ENCODE measurements at regions not wholly inside any gene's neighbourhood (a gene's known extent, or its start where the extent isn't known, plus 50 kb on each side); places are given as distances from the start of the nearest gene placed in this dataset.

GRCh38 chr11:115848611-115849010 is 344.4 kb upstream of the CADM1 start:
- no peak overlapping the region for H3K27ac ChIP-seq
- DNase-seq: no peak
- no peaks in the 10 kb centered on the region for H3K9me3 ChIP-seq (replicated peaks)
- no peaks in the 10 kb centered on the region for H3K27me3 ChIP-seq
- H3K36me3 ChIP-seq: no peaks in the 10 kb centered on the region
- no peak overlapping the region for H3K4me3 ChIP-seq
- H3K4me1 ChIP-seq: no peaks in the 10 kb centered on the region

DNA sequence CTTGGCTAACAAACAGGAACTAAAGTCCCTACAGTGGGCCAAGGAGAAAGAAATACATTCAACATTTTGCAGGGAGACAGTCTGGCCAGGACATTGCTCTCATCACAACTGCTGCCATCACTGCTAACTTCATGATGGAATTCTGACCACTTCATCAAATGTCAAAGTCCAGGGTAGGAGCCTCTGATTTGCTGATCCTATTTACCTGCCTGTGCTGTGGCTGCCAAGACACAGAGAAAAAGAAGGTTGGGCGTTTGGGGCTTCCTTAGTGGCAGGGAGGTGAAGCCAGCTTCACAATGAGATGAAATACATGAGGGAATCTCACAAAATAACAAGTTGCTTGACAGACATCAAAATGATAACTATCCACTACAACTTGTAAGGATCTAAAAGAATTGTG is 343.9 kb upstream of the CADM1 start:
- no peak for DNase-seq
- no peaks in the 10 kb centered on the region for H3K27me3 ChIP-seq
- H3K27ac ChIP-seq: no peak overlapping the region

GRCh38 chr11:115845872-115846271 is 341.7 kb upstream of the CADM1 start:
- no peak for DNase-seq

More for the DNA sequence above, 343.9 kb upstream of the CADM1 start:
- Histone ChIP-seq H3K9me3 (replicated peaks) (no peaks in the 10 kb centered on the region), H3K4me3 (no peak overlapping the region), H3K4me1 (no peaks in the 10 kb centered on the region), H3K36me3 (no peaks in the 10 kb centered on the region)

GRCh38 chr11:115843685-115844084 is 339.5 kb upstream of the CADM1 start:
- no peaks in the 10 kb centered on the region for H3K9me3 ChIP-seq (replicated peaks)
- no peaks in the 10 kb centered on the region for H3K36me3 ChIP-seq
- H3K4me3 ChIP-seq: no peak overlapping the region
- no peaks in the 10 kb centered on the region for H3K27me3 ChIP-seq
- H3K4me1 ChIP-seq: no peaks in the 10 kb centered on the region
- no peak for DNase-seq
- H3K27ac ChIP-seq: no peak overlapping the region

More at GRCh38 chr11:115845872-115846271, 341.7 kb upstream of the CADM1 start:
- no peak overlapping the region for H3K4me3 ChIP-seq
- H3K36me3 ChIP-seq: no peaks in the 10 kb centered on the region
- no peak overlapping the region for H3K27ac ChIP-seq
- H3K27me3 ChIP-seq: no peaks in the 10 kb centered on the region
- no peaks in the 10 kb centered on the region for H3K4me1 ChIP-seq
- no peaks in the 10 kb centered on the region for H3K9me3 ChIP-seq (replicated peaks)

DNA sequence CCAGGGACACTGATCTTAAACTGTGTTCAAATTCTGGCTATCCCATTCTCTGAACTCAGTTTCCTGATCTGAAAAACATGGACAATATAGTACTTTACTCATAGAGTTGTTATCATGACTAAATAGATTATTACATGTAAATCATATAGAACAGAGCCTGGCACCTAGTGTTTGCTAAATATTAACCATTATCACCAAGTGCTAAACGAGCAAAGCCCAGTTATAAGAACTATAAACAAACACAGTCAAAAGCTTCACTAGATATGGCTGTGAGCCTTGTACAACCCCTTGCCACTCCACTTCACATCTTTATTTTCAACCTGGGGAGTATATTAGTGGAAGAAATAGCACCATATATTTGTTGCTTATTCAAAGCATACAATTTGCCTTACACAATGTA is 338.9 kb upstream of the CADM1 start:
- no peak for DNase-seq
- Histone ChIP-seq H3K4me1 (no peaks in the 10 kb centered on the region), H3K36me3 (no peaks in the 10 kb centered on the region), H3K27ac (no peak overlapping the region), H3K9me3 (replicated peaks) (no peaks in the 10 kb centered on the region), H3K4me3 (no peak overlapping the region), H3K27me3 (no peaks in the 10 kb centered on the region)

GRCh38 chr11:115820026-115820425 is 315.8 kb upstream of the CADM1 start:
- Histone ChIP-seq H3K36me3 (no peaks in the 10 kb centered on the region), H3K27ac (no peak overlapping the region), H3K27me3 (no peaks in the 10 kb centered on the region), H3K9me3 (replicated peaks) (no peaks in the 10 kb centered on the region), H3K4me1 (no peaks in the 10 kb centered on the region), H3K4me3 (no peak overlapping the region)
- DNase-seq: no peak

GRCh38 chr11:115819014-115819413 is 314.8 kb upstream of the CADM1 start:
- H3K27ac ChIP-seq: no peak overlapping the region
- no peak overlapping the region for H3K4me3 ChIP-seq
- H3K36me3 ChIP-seq: no peaks in the 10 kb centered on the region
- H3K4me1 ChIP-seq: no peaks in the 10 kb centered on the region
- H3K9me3 ChIP-seq (replicated peaks): no peaks in the 10 kb centered on the region
- DNase-seq: no peak
- no peaks in the 10 kb centered on the region for H3K27me3 ChIP-seq

- Histone ChIP-seq H3K9me3 (replicated peaks) (no peaks in the 10 kb centered on the region), H3K27ac (no peak overlapping the region), H3K27me3 (no peaks in the 10 kb centered on the region), H3K4me1 (no peaks in the 10 kb centered on the region), H3K36me3 (no peaks in the 10 kb centered on the region), H3K4me3 (no peak overlapping the region)
- no peak for DNase-seq
Measured at GRCh38 chr11:115817844-115818468, 313.7 kb upstream of the CADM1 start.

DNA sequence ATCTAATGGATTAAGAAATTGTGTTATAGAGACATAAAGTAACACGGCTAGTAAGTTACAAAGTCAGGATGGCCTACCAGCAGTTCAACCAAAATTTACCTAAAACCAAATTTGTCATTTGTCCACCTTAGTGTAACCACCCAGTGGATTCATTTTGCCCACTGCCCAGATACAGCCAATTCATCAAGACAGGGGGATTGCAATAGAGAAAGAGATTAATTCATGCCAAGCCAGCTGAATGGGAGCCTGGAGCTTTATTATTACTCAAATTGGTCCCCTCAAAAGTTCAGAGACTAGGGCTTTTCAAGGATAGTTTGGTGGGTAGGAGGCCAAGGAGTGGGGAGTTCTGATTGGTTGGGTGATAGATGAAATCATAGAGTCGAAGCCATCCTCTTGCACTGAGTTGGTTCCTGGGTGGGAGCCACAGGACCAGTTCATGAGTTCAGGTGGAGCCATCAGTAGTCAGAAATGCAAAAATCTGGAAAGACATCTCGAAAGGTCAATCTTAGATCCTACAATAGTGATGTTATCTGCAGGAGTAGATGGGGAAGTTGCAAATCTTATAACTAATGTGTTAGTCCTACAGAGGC is 304.2 kb upstream of the CADM1 start:
- Histone ChIP-seq H3K4me3 (no peak overlapping the region), H3K9me3 (replicated peaks) (no peaks in the 10 kb centered on the region; the same call in 1 of the 2 replicates), H3K27me3 (no peaks in the 10 kb centered on the region), H3K4me1 (no peaks in the 10 kb centered on the region), H3K27ac (no peak overlapping the region), H3K36me3 (no peaks in the 10 kb centered on the region)
- no peak for DNase-seq

DNA sequence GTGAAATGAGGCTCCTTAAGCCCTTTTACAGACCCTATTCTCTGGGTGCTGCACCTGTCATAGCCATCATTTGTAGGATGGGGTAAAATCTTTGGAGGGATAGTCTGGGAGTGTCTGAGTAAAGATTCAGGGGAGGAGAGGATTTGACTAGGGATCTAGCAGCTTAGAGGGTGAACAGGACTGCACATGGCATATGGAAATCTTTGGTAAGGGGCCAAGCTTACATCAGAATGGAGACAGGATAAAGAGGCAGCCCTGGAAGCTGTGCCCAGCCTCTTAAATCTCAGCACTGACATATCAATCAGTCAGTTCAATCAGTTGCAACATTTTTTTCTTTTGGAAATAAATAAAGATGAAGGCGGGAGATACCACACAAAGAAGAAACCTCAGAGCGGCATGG is 301.8 kb upstream of the CADM1 start:
- H3K36me3 ChIP-seq: no peaks in the 10 kb centered on the region
- H3K27me3 ChIP-seq: no peaks in the 10 kb centered on the region
- DNase-seq: no peak
- no peak overlapping the region for H3K4me3 ChIP-seq
- H3K4me1 ChIP-seq: no peaks in the 10 kb centered on the region
- H3K9me3 ChIP-seq (replicated peaks): no peaks in the 10 kb centered on the region; the same call in 1 of the 2 replicates
- H3K27ac ChIP-seq: no peak overlapping the region

DNA sequence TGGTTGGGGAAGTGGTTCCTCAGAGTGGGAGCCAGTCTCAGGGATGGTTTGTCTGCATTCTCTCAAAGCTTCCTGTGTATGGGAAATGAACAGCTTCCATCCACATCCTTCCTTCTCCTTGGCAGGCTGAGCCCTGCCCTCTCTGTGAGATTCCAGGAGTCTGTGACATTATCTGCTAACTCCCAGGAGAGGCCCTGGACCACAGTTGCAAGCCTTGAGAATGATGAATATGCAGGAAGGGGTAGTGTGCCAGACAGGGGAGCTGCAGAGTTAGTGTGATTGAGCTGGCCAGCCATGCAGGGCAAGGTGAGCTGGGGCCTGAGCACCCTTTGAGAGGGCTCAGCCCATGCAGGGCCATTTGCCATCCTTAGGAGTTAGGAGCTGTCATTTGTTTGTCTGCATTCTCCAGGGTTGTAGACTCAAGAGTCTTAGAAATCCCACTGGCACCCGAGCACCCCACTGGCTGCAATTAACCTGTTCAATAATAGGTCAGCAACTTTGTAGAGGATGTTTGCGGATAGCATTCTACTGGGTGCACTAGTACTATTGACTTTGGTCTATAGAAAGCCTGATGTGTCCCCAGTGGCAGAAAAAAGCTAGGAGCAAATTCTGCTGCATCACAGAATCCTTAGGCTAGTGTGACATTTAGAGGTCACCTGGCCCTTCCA is 299.0 kb upstream of the CADM1 start:
- Histone ChIP-seq H3K27ac (no peak overlapping the region), H3K4me3 (no peak overlapping the region), H3K36me3 (no peaks in the 10 kb centered on the region), H3K27me3 (no peaks in the 10 kb centered on the region), H3K9me3 (replicated peaks) (no peaks in the 10 kb centered on the region; the same call in 1 of the 2 replicates), H3K4me1 (no peaks in the 10 kb centered on the region)
- DNase-seq: no peak

- H3K9me3 ChIP-seq (replicated peaks): no peaks in the 10 kb centered on the region
Measured at GRCh38 chr11:115802641-115803040, 298.4 kb upstream of the CADM1 start.

DNA sequence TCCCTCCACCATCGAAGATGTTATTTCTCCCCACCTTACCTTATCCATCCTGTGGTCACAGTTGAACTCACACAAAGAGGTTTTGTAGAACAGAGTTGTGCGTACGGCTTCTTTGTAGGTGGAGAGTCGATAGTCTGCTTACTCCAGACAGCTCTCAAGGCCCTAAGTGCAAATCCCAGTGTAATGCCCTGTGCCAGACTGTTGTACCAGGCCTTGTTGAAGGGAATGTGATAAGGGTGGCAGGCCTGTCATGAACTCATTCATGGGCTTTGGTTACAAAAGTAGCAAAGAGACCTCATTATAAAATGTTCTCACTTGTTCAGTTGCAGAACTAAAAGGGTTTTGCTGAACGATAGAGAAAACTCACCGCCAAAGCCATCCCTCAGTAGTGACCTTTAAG is 288.7 kb upstream of the CADM1 start:
- Histone ChIP-seq H3K4me1 (no peaks in the 10 kb centered on the region), H3K4me3 (no peak overlapping the region), H3K27ac (no peak overlapping the region), H3K9me3 (replicated peaks) (no peaks in the 10 kb centered on the region), H3K36me3 (no peaks in the 10 kb centered on the region), H3K27me3 (no peaks in the 10 kb centered on the region)
- no peak for DNase-seq

More at GRCh38 chr11:115802641-115803040, 298.4 kb upstream of the CADM1 start:
- Histone ChIP-seq H3K4me3 (no peak overlapping the region), H3K4me1 (no peaks in the 10 kb centered on the region), H3K36me3 (no peaks in the 10 kb centered on the region), H3K27ac (no peak overlapping the region), H3K27me3 (no peaks in the 10 kb centered on the region)
- DNase-seq: no peak

GRCh38 chr11:115787302-115787701 is 283.1 kb upstream of the CADM1 start:
- Histone ChIP-seq H3K36me3 (no peaks in the 10 kb centered on the region), H3K4me3 (no peak overlapping the region), H3K27me3 (no peaks in the 10 kb centered on the region), H3K27ac (no peak overlapping the region), H3K9me3 (replicated peaks) (no peaks in the 10 kb centered on the region), H3K4me1 (no peaks in the 10 kb centered on the region)
- no peak for DNase-seq

DNA sequence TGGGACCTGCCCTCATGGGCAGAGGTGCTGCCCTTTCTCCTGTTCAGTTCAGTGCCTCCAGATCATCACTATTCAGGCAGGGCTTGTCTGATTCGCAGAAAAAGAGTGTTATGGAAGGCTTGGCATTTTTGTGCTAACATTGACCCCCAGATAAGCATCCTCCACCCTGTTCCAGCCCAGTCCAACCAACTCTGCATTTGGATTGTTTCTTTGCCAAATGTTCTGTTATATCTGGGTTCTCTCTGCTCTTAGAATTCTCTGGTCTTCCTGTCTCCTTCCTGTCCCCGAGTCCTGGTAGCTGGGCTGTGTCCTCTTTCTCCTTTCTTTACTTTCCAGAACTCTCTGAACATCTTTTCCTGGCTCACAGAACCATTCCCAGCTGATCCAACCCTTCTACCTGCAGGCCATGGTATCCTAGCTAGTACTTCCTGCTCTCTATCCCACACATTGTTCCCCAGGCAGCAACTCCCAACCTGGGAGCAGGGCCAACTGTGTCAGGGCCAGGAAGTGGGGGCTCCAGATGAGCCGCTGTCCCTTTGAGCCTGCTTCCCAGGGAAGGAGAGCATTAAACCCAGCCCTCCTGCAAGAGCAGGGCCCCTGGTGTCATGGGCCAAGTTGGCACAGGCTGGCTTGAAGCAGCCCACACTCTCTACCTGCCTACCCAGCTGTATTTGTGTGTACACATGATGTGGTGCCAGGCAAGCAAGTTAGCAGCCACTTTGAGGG is 280.7 kb upstream of the CADM1 start:
- H3K27me3 ChIP-seq: no peaks in the 10 kb centered on the region
- H3K27ac ChIP-seq: no peak overlapping the region
- H3K4me3 ChIP-seq: no peak overlapping the region
- H3K36me3 ChIP-seq: no peaks in the 10 kb centered on the region
- H3K4me1 ChIP-seq: no peaks in the 10 kb centered on the region
- DNase-seq: no peak
- no peaks in the 10 kb centered on the region for H3K9me3 ChIP-seq (replicated peaks)

Measured in SJCRH30 (cell line).